OCI-LY1 (cell line): ENCODE measurements at regions not wholly inside any gene's neighbourhood (a gene's known extent, or its start where the extent isn't known, plus 50 kb on each side); places are given as distances from the start of the nearest gene placed in this dataset.

Experiments used
- EZH2 ChIP-seq: fragments of 200-600 bp; sonication (generic), shearing (Covaris generic); IDR thresholded peaks from 2 replicates; pipeline ENCODE4 v1.8.0; 2017; ENCODE audit warnings: borderline replicate concordance, mixed run types, mild to moderate bottlenecking, antibody characterized with exemption, low read length, moderate library complexity, mixed read lengths
- TF ChIP-seq, protein P1 (sequence below): fragments of 200-600 bp; sonication (generic), shearing (Covaris generic); IDR thresholded peaks from 2 replicates; pipeline ENCODE4 v1.5.1; 2017; ENCODE audit warnings: mild to moderate bottlenecking, antibody characterized with exemption, low read length, moderate library complexity, mixed read lengths

DNA sequence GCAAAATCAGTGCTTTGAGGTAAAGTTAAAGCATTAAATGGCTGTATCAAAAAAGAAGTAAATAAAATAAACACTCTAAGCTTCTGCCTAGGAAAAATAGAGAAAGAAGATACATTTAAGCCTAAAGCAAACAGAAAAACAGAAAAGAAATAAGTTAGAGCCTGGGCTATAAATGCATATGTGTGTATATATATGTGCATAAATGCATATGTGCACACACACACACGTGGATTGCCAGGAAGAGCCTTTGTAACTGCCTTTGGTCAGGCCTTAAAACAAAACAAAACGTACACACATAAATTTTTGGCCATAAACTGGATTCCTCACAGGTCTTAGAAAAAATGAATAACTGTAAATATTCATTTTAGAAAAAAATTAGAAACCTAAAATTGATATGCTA is 925.8 kb downstream of the MRPL39 start:
- TF ChIP-seq, protein P1, sequence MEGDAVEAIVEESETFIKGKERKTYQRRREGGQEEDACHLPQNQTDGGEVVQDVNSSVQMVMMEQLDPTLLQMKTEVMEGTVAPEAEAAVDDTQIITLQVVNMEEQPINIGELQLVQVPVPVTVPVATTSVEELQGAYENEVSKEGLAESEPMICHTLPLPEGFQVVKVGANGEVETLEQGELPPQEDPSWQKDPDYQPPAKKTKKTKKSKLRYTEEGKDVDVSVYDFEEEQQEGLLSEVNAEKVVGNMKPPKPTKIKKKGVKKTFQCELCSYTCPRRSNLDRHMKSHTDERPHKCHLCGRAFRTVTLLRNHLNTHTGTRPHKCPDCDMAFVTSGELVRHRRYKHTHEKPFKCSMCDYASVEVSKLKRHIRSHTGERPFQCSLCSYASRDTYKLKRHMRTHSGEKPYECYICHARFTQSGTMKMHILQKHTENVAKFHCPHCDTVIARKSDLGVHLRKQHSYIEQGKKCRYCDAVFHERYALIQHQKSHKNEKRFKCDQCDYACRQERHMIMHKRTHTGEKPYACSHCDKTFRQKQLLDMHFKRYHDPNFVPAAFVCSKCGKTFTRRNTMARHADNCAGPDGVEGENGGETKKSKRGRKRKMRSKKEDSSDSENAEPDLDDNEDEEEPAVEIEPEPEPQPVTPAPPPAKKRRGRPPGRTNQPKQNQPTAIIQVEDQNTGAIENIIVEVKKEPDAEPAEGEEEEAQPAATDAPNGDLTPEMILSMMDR = no peak
- no peak for TF ChIP-seq EZH2
